ENCODE measurements at regions not wholly inside any gene's neighbourhood (a gene's known extent, or its start where the extent isn't known, plus 50 kb on each side); places are given as distances from the start of the nearest gene placed in this dataset.

DNA sequence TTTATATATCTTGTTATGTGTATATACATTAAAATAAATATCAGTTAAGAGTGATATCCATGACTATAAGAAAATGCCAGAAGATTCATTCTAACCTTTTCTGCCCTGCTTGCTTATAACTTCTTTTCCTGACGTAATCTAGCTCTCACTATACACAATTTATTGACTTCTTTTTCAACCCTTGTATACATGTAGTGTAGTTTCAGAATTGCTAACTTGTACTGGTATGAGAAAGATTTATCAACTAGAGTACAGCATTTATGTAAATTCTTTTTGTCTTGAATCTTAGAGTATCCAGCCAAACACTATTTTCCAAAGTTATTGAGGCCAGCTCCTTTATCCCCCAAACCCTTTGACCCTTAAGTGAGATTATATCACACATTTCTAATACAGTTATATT, 798.0 kb upstream of the RAB6C start:
- Histone ChIP-seq H4K20me1 (ENCODE audit: insufficient read depth) (no peaks in the 10 kb centered on the region), H2AFZ (ENCODE audit: low read depth) (no peak overlapping the region), H3K79me2 (ENCODE audit: insufficient read depth, low read depth) (no peaks in the 10 kb centered on the region), H3K4me3 (IDR thresholded peaks at IDR 0.05; ENCODE audit: insufficient read depth, low read depth, low read length) (no peak overlapping the region), H3K4me2 (no peak overlapping the region), H3K9ac (no peak overlapping the region), H3K4me1 (ENCODE audit: low read depth, poor library complexity, severe bottlenecking) (no peaks in the 10 kb centered on the region), H3K27ac (no peak overlapping the region), H3K27me3 (ENCODE audit: insufficient read depth, low read depth) (no peaks in the 10 kb centered on the region), H3K36me3 (ENCODE audit: insufficient read depth) (no peaks in the 10 kb centered on the region)
- TF ChIP-seq, protein P1, sequence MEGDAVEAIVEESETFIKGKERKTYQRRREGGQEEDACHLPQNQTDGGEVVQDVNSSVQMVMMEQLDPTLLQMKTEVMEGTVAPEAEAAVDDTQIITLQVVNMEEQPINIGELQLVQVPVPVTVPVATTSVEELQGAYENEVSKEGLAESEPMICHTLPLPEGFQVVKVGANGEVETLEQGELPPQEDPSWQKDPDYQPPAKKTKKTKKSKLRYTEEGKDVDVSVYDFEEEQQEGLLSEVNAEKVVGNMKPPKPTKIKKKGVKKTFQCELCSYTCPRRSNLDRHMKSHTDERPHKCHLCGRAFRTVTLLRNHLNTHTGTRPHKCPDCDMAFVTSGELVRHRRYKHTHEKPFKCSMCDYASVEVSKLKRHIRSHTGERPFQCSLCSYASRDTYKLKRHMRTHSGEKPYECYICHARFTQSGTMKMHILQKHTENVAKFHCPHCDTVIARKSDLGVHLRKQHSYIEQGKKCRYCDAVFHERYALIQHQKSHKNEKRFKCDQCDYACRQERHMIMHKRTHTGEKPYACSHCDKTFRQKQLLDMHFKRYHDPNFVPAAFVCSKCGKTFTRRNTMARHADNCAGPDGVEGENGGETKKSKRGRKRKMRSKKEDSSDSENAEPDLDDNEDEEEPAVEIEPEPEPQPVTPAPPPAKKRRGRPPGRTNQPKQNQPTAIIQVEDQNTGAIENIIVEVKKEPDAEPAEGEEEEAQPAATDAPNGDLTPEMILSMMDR (conservative IDR thresholded peaks at IDR 0.05; ENCODE audit: low read depth, low read length), result no peak

DNA sequence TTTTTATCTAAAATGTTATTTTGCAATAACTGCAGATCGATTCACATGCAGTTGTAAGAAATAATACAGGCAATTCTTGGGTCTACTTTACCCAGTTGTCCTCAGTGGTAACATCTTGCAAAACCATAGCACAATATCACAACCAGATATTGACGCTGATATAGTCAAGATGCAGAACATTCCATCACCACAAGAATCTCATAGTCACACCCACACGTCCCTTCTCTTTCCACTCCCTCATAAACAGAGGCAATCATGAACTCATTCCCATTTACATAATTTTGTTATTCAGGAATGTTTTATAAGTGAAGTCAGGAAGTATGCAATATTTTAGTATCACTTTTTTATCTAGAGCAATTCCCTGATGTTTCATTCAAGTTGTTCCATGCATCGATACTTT, 797.5 kb upstream of the RAB6C start:
- TF ChIP-seq, protein P1 (conservative IDR thresholded peaks at IDR 0.05; ENCODE audit: low read depth, low read length), result no peak
- H2AFZ ChIP-seq (ENCODE audit: low read depth), result no peak overlapping the region
- H3K27me3 ChIP-seq (ENCODE audit: insufficient read depth, low read depth), result no peaks in the 10 kb centered on the region
- H3K27ac ChIP-seq, result no peak overlapping the region
- H3K4me2 ChIP-seq, result no peak overlapping the region
- H3K36me3 ChIP-seq (ENCODE audit: insufficient read depth), result no peaks in the 10 kb centered on the region
- no peaks in the 10 kb centered on the region for H3K4me1 ChIP-seq (ENCODE audit: low read depth, poor library complexity, severe bottlenecking)
- no peak overlapping the region for H3K9ac ChIP-seq
- no peak overlapping the region for H3K4me3 ChIP-seq (IDR thresholded peaks at IDR 0.05; ENCODE audit: insufficient read depth, low read depth, low read length)
- H4K20me1 ChIP-seq (ENCODE audit: insufficient read depth), result no peaks in the 10 kb centered on the region
- no peaks in the 10 kb centered on the region for H3K79me2 ChIP-seq (ENCODE audit: insufficient read depth, low read depth)

DNA sequence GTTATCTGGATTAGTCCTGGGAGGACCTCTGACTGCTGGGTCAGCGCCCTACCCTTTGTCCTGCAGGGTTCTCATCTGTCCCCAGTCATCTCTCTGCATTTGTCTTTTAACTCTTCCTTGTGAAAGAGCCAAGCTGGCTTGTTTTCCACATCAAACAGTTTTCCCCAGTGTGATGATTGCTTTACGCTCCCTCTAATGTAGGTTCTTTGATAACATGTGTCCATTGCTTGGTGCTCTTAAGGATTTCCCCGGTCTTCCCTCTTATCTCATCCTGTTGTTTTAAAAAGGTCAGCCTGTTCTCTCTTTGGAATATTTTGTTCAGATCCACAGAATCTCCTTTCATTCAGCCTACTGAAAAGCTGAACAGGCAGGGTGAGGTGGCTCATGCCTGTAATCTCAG, 792.1 kb upstream of the RAB6C start:
- Histone ChIP-seq H3K79me2 (ENCODE audit: insufficient read depth, low read depth) (no peaks in the 10 kb centered on the region), H3K36me3 (ENCODE audit: insufficient read depth) (no peaks in the 10 kb centered on the region), H3K27me3 (ENCODE audit: insufficient read depth, low read depth) (no peaks in the 10 kb centered on the region), H4K20me1 (ENCODE audit: insufficient read depth) (no peaks in the 10 kb centered on the region), H3K4me3 (IDR thresholded peaks at IDR 0.05; ENCODE audit: insufficient read depth, low read depth, low read length) (no peak overlapping the region), H3K4me2 (no peak overlapping the region), H3K9ac (no peak overlapping the region), H3K4me1 (ENCODE audit: low read depth, poor library complexity, severe bottlenecking) (no peaks in the 10 kb centered on the region), H2AFZ (ENCODE audit: low read depth) (no peak overlapping the region), H3K27ac (no peak overlapping the region)
- TF ChIP-seq, protein P1 (conservative IDR thresholded peaks at IDR 0.05; ENCODE audit: low read depth, low read length), result no peak

DNA sequence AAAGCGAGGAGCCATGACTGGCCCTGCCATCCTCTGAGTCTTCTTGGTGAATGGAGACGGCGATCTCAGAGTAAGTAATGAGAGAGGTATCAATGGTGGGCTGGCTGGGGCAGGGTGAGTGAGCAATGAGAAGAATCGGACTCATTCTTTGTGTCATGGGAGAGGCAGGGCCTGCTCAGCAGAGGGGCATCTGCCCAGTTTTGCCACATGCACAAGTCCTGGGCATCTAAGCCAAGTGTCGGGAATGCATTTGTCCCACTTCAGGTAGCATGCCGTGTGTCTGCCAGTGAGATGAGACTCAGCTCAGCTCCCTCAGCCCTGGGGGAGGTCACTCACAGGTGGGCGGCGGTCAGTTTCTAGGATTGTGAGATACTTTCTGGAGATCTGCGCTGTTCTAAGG, 791.0 kb upstream of the RAB6C start:
- Histone ChIP-seq H3K36me3 (ENCODE audit: insufficient read depth) (no peaks in the 10 kb centered on the region), H3K9ac (no peak overlapping the region), H3K4me1 (ENCODE audit: low read depth, poor library complexity, severe bottlenecking) (no peaks in the 10 kb centered on the region), H2AFZ (ENCODE audit: low read depth) (no peak overlapping the region), H3K27ac (no peak overlapping the region), H3K27me3 (ENCODE audit: insufficient read depth, low read depth) (no peaks in the 10 kb centered on the region), H3K4me2 (no peak overlapping the region), H3K4me3 (IDR thresholded peaks at IDR 0.05; ENCODE audit: insufficient read depth, low read depth, low read length) (no peak overlapping the region), H4K20me1 (ENCODE audit: insufficient read depth) (no peaks in the 10 kb centered on the region), H3K79me2 (ENCODE audit: insufficient read depth, low read depth) (no peaks in the 10 kb centered on the region)
- TF ChIP-seq, protein P1 (conservative IDR thresholded peaks at IDR 0.05; ENCODE audit: low read depth, low read length), result no peak

Data from KMS-11 (cell line).